HG03521 (cell line): ENCODE measurements at regions not wholly inside any gene's neighbourhood (a gene's known extent, or its start where the extent isn't known, plus 50 kb on each side); places are given as distances from the start of the nearest gene placed in this dataset.
"Not testable (repeated sequence)": the region's sequence is repeated elsewhere in the genome, so short reads cannot be mapped to it uniquely, and the experiment has no call there.

Experiments
- ATAC-seq: cut with Tn5 transposase; IDR thresholded peaks from one replicate; pipeline ENCODE4 v1.9.1; 2021; ENCODE audit warnings: mild to moderate bottlenecking, moderate library complexity; ENCODE audit not compliant: unreplicated experiment

GRCh38 chr21:43291347-43291950 is 122.6 kb downstream of the CRYAA start:
- ATAC-seq, result no peak

- ATAC-seq, result no peak
These were observed 121.9 kb downstream of the CRYAA start for GRCh38 chr21:43290421-43291346.

DNA sequence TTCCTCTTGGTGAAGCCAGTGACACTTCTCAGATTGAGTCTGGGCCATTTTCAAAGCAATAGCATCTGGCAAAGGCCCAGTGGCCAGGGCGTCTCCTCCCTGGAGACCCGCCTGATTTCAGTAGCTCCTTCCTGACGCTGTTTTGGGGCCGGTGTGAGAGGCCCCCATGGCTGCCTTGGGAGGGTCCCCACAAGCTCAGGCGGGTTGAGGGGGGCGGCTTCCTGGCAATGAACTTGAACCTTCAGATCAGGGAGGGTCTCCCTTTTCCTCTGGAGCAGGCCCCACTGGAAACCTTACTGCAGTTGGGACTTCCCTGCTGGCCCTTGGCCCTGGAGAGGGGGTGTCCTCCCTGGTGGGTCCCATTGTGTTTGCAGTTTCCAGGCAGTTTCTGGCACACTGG is 121.2 kb downstream of the CRYAA start:
- no peak for ATAC-seq

- no peak for ATAC-seq
These were observed 120.6 kb downstream of the CRYAA start for GRCh38 chr21:43289442-43289841.

DNA sequence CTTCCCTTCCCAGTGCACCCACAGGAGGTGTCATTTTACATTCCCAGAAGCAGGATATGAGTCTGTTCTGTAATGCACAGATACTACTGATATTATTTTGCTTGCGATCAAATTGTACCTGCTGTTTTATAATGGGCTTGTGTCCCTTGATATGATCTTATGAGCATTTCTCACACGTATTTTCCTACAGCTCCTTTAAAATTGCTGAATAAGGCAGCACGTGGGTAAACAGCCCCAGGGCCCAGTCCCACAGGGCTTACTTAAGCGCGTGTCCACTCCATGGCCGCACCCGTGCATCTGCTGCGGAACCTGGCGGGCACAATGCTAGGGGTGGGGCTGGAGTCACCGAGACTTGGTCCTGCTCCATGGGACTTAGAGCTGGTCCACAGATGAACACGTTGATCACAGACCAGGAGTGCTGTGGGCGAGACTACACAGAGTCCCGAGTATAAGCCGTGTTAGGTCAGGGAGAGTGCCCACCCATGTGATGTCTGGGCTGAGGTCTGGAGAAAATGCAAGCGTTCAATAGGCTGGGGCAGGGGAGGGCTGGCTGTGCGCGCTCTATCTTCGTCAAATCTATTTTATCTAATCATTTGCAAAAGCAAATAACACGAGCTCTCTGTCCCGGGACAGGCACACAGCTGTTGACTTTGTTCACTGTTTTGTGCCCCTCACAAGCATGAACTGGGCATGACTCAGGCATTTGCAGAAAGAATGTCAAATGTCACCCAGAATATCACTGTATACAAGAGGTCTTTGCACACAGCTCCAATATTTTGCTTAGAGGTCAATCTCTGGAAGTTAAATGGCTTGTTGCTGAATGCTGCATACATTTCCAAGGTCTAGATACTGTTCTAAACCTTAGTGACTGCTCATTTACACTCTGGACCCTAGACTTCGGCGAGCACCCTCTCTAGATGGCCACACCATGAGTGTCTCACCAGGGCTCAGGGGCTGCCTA is 119.3 kb downstream of the CRYAA start:
- ATAC-seq, result no peak

DNA sequence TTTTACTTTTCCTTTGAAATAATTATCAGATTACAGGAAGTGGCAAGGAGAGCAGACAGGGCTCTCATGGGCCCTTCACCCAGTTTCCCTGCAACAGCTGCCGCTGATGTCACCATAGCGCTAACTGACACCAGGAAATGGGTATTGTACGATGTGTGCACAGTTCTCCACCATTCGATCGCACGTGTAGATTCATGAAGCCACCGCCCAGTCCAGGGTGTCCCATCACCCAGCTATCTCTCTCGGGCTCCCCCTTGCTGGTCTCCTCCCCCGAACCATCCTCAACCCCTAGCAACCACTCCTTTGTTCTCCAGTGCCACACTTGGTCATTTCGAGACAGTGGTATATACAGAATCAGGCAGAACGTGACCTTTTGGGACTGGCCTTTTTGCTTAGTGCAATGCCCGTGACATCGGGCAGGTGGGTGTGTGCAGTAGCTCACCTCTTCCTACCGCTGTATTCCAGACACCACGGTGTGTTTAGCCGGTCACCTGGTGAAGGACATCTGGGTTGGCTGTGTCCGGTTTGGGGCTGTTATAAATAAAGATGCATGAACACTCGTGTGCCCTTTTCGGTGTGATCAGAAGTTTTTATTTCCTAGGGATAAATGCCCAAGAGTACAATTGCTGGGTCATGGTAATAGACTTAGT is 118.4 kb downstream of the CRYAA start:
- no peak for ATAC-seq

- ATAC-seq, result no peak
These were observed 117.4 kb downstream of the CRYAA start for GRCh38 chr21:43286196-43286595.

GRCh38 chr21:43284700-43285099 is 115.9 kb downstream of the CRYAA start:
- no peak for ATAC-seq

- no peak for ATAC-seq
These were observed 115.4 kb downstream of the CRYAA start for GRCh38 chr21:43284238-43284637.

- ATAC-seq, result not testable (repeated sequence)
These were observed 115.1 kb downstream of the CRYAA start for GRCh38 chr21:43283925-43284221.

DNA sequence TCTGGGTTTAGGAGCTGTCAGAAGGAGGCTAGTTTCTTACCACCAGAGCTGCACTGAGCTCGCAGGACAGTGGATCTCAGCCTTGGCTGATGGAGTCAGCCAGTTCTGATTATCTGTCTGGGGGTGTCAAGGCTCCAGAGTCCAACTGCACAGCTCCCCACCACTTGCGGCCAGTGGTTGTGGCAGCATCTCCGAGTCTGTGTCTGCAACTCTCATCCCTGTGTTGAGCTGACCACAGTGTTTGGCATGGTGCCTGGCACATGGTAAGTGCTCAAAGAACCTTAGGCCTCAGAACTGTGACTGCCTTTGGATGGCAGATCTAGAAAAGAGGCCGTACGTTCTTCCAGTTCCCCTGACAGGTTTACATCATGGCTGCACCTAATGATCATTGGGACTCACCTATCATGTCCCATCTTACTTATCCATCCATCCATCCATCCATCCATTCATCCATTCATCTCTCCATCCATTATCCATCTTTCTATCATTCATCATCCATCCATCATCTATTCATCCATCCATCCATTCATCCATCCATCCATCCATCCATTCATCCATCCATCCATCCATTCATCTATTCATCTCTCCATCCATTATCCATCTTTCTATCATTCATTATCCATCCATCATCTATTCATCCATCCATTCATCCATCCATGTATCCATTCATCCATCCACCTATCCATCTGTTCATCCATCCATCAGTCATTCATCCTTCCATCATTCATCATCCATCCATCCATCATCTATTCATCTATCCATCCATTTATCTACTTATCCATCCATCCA is 114.5 kb downstream of the CRYAA start:
- no peak for ATAC-seq

- ATAC-seq, result no peak
These were observed 113.7 kb downstream of the CRYAA start for GRCh38 chr21:43282358-43283120.

GRCh38 chr21:43281661-43282357 is 113.0 kb downstream of the CRYAA start:
- ATAC-seq, result no peak

DNA sequence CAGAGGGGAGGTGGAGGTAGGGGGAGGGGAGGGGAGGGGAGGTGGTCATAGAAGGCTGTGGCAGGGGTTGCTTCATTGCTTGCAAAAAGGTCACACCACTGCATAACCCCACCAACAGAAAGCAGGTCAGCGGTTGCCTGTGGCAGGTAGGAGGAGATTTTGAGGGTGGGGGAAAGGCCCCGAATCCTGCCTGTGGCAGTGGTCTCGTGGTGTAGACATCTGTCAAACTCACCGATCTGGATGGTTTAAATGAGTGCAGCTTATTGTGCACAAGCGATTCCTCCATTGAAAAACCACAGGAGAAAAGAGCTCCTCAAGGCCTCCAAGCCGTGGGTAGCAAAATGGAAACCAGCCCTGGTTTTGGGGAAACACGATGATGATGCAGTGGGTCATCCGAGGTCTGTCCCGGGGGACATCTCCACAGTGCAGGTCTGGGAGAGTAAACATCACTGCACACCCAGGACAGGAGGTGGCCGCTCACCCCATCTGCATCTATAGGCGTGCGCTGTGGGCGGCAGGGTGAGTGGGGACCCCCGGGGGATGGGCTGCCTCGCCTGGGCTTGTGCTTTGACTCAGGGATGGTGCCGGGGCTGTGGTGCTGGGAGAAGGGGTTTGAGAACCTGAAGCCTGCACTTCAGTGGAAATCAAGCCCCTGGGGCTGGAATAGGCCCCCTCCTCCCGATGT is 112.3 kb downstream of the CRYAA start:
- no peak for ATAC-seq

DNA sequence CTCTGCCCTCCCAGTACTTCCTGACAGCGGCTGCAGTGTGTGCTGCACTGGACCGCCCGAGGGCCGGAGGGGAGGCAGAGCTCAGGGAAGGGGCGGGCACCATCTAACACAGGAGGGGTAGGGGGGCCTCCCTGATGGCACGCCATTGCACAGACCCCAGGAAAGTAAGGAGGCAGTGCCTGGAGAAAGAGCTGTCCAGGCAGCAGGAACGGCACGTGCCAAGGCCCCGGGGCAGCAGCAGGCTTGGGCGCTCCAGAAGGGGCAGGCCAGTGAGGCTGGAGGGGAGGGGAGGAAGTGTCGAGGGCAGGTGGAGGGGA is 110.7 kb downstream of the CRYAA start:
- no peak for ATAC-seq

- ATAC-seq, result no peak
These were observed 110.2 kb downstream of the CRYAA start for GRCh38 chr21:43278766-43279577.

GRCh38 chr21:43278359-43278758 is 109.6 kb downstream of the CRYAA start:
- ATAC-seq, result no peak
